Tibial nerve (tissue), 4 donors: ENCODE measurements at regions not wholly inside any gene's neighbourhood (a gene's known extent, or its start where the extent isn't known, plus 50 kb on each side); places are given as distances from the start of the nearest gene placed in this dataset.

Experiments used
- DNase-seq, 2 donors: peaks; one replicate each; pipeline ENCODE4 v3.0.0-alpha.2; 2019; ENCODE audit warnings: low spot score in 2 of 2
- H3K27ac ChIP-seq, 4 donors: fragments of 200-600 bp; sonication (generic) in 3 of 4; one replicate each; pipeline ENCODE4 v1.5.1; 2017 to 2019; ENCODE audit warnings: mild to moderate bottlenecking in 1 of 4
- H3K27me3 ChIP-seq, 2 donors: fragments of 200-600 bp; sonication (generic) in 1 of 2; one replicate each; pipeline versions ENCODE4 v1.5.1 to v1.6.0; 2017 to 2019
- H3K36me3 ChIP-seq, 3 donors: fragments of 200-600 bp; sonication (generic); one replicate each; pipeline ENCODE4 v1.5.1; 2018 to 2019
- H3K4me1 ChIP-seq, 4 donors: fragments of 200-600 bp; sonication (generic) in 3 of 4; one replicate each; pipeline ENCODE4 v1.5.1; 2017 to 2019
- H3K4me3 ChIP-seq, 4 donors: fragments of 200-600 bp; sonication (generic) in 3 of 4; one replicate each; pipeline ENCODE4 v1.5.1; 2017 to 2019; ENCODE audit warnings: mild to moderate bottlenecking in 1 of 4, moderate library complexity in 1 of 4
- H3K9me3 ChIP-seq, 4 donors: fragments of 200-600 bp; sonication (generic) in 3 of 4; one replicate each; pipeline ENCODE4 v1.5.1; 2017 to 2019
- EP300 ChIP-seq, 2 donors: sonication (generic); formaldehyde crosslinking; IDR thresholded peaks; one replicate each; pipeline ENCODE4 v1.6.1; 2017; ENCODE audit warnings: antibody characterized with exemption in 2 of 2, mild to moderate bottlenecking in 1 of 2
- POLR2A ChIP-seq, 2 donors: fragments of 450-650 bp; IDR thresholded peaks; one replicate each; pipeline ENCODE4 v1.6.1; 2017; ENCODE audit warnings: antibody characterized with exemption in 2 of 2, mild to moderate bottlenecking in 2 of 2, moderate library complexity in 2 of 2
- WGBS, 2 donors: methylation state at CpG; one replicate each; pipeline ENCODE4 v1.1.5; 2018; 5-methylcytosine and 5-hydroxymethylcytosine counted together
- TF ChIP-seq, protein P1 (sequence below), 5 experiments: fragments of 200-600 bp in 3 of 5; fragments of 450-650 bp in 2 of 5; sonication (generic) in 3 of 5; IDR thresholded peaks; one replicate each; pipeline ENCODE4 v1.5.1; 2016 to 2019; ENCODE audit warnings: antibody characterized with exemption in 5 of 5, mild to moderate bottlenecking in 3 of 5, moderate library complexity in 2 of 5

DNA sequence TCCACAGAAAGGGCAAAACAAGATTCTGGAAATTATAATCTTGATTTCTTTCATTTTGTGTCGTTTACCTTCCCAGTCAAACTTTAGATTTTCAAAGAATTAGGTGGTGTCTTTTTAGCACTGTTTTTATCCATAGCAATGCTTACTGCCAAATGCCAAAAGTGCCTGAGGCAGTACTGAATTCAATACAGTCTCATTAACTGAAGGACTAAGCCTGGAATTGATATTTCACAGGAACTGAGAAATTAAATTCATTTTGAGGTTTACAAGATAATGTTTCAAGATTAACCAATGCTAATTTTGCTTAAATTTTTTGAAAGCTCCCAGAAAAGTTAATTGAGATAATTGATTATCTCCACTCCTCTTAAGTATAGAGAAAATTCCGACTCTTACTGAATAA is 68.8 kb upstream of the ARHGAP24 start:
- Histone ChIP-seq H3K4me3 (no peak overlapping the region), H3K27ac (no peak overlapping the region), H3K9me3 (no peaks in the 10 kb centered on the region), H3K27me3 (no peaks in the 10 kb centered on the region), H3K36me3 (no peaks in the 10 kb centered on the region), H3K4me1 (no peaks in the 10 kb centered on the region)
- WGBS, 2 donors = 87 to 88% methylated on average over 2 of the region's 2 CpGs
- no peak for DNase-seq
- TF ChIP-seq, protein P1, sequence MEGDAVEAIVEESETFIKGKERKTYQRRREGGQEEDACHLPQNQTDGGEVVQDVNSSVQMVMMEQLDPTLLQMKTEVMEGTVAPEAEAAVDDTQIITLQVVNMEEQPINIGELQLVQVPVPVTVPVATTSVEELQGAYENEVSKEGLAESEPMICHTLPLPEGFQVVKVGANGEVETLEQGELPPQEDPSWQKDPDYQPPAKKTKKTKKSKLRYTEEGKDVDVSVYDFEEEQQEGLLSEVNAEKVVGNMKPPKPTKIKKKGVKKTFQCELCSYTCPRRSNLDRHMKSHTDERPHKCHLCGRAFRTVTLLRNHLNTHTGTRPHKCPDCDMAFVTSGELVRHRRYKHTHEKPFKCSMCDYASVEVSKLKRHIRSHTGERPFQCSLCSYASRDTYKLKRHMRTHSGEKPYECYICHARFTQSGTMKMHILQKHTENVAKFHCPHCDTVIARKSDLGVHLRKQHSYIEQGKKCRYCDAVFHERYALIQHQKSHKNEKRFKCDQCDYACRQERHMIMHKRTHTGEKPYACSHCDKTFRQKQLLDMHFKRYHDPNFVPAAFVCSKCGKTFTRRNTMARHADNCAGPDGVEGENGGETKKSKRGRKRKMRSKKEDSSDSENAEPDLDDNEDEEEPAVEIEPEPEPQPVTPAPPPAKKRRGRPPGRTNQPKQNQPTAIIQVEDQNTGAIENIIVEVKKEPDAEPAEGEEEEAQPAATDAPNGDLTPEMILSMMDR (IDR thresholded peaks at IDR 0.05) = no peak
- TF ChIP-seq EP300 (IDR thresholded peaks at IDR 0.05) (no peak), POLR2A (IDR thresholded peaks at IDR 0.05) (no peak)

- TF ChIP-seq, protein P1 (IDR thresholded peaks at IDR 0.05) = no peak
- TF ChIP-seq EP300 (IDR thresholded peaks at IDR 0.05) = no peak
- TF ChIP-seq POLR2A (IDR thresholded peaks at IDR 0.05) = no peak
- Histone ChIP-seq H3K9me3 (no peaks in the 10 kb centered on the region), H3K27ac (no peak overlapping the region), H3K27me3 (no peaks in the 10 kb centered on the region), H3K4me3 (no peak overlapping the region), H3K4me1 (no peaks in the 10 kb centered on the region), H3K36me3 (no peaks in the 10 kb centered on the region)
- 84% methylated on average over 3 of the region's 3 CpGs for WGBS, 2 donors
- DNase-seq = no peak
Observed at GRCh38 chr4:85407546-85407945, 67.4 kb upstream of the ARHGAP24 start.

- TF ChIP-seq, protein P1 (IDR thresholded peaks at IDR 0.05) = no peak
- TF ChIP-seq POLR2A (IDR thresholded peaks at IDR 0.05) = no peak
- no peak for TF ChIP-seq EP300 (IDR thresholded peaks at IDR 0.05)
- no peaks in the 10 kb centered on the region for H3K4me1 ChIP-seq
- no peak overlapping the region for H3K4me3 ChIP-seq
- no peaks in the 10 kb centered on the region for H3K9me3 ChIP-seq
- H3K36me3 ChIP-seq = no peaks in the 10 kb centered on the region
- 67 to 84% methylated on average over 1 of the region's 1 CpG for WGBS, 2 donors
- no peak for DNase-seq
- no peak overlapping the region for H3K27ac ChIP-seq
- H3K27me3 ChIP-seq = no peaks in the 10 kb centered on the region
Observed at GRCh38 chr4:85408301-85408700, 66.6 kb upstream of the ARHGAP24 start.

- no peaks in the 10 kb centered on the region for H3K9me3 ChIP-seq
- TF ChIP-seq POLR2A (IDR thresholded peaks at IDR 0.05) (no peak), EP300 (IDR thresholded peaks at IDR 0.05) (no peak)
- TF ChIP-seq, protein P1 (IDR thresholded peaks at IDR 0.05) = no peak
- no peaks in the 10 kb centered on the region for H3K27me3 ChIP-seq
- WGBS, 2 donors = 84 to 87% methylated on average over 2 of the region's 2 CpGs
- H3K27ac ChIP-seq = no peak overlapping the region
- H3K36me3 ChIP-seq = no peaks in the 10 kb centered on the region
- H3K4me1 ChIP-seq = no peaks in the 10 kb centered on the region
- DNase-seq = no peak
- H3K4me3 ChIP-seq = no peak overlapping the region
Observed at GRCh38 chr4:85409251-85409650, 65.7 kb upstream of the ARHGAP24 start.

DNA sequence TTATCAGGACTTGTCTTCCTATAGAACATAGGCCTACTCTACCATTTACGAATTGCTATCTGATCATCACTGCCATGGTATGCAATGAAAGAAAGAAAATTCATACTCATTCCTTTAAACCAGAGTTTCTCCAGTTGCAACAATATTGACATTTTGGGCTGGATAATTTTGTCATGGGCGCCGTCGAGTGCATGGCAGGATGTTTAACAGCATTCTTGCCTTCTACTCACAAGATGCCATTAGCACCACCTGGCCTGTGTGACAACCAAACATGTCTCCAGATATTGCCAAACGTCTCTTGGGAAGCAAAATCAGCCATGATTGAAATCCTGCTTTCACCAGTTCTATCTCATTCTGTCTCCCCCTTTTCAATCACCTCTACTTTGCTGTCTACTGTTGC is 63.6 kb upstream of the ARHGAP24 start:
- no peak overlapping the region for H3K4me3 ChIP-seq
- no peaks in the 10 kb centered on the region for H3K4me1 ChIP-seq
- 91 to 96% methylated on average over 5 of the region's 5 CpGs for WGBS, 2 donors

More for the DNA sequence above, 63.6 kb upstream of the ARHGAP24 start:
- no peak for TF ChIP-seq POLR2A (IDR thresholded peaks at IDR 0.05)
- no peak for TF ChIP-seq EP300 (IDR thresholded peaks at IDR 0.05)
- TF ChIP-seq, protein P1 (IDR thresholded peaks at IDR 0.05) = no peak
- no peaks in the 10 kb centered on the region for H3K36me3 ChIP-seq
- no peaks in the 10 kb centered on the region for H3K9me3 ChIP-seq
- DNase-seq = no peak
- no peaks in the 10 kb centered on the region for H3K27me3 ChIP-seq
- no peak overlapping the region for H3K27ac ChIP-seq
